ENCODE measurements at regions not wholly inside any gene's neighbourhood (a gene's known extent, or its start where the extent isn't known, plus 50 kb on each side); places are given as distances from the start of the nearest gene placed in this dataset.

DNA sequence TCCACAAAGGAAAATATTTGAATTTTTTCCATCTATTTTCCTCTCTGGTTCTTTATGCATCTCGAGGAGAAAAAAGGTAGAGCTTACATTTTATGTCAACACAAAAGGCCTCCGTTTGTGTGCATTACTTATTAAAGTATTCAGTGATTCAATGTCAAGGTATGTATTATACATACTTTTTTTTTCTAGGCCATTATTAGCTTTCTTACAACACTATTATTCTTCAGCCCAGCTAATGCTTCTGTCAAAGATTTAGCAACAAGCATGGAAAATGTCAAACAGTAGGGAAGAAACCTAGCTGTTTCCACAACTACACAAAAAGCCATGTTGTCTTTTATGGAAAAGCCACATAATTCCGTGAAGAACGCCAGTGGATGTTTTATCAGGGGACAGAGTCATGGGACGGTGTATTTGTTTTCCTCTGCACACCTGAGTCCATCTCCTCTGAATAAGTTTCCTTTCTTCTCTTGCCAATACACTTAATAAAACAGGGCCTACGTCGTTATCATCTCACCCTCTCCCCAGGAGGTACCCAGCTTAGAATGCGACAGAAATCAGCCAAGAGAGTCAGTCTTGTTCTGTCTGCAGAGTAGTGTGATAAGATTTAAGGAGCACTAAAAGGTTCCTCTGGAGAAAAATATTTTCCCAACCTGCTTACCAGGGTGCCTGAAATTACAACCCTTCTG, 209.7 kb upstream of the AUTS2 start:
- TF ChIP-seq, protein P1, sequence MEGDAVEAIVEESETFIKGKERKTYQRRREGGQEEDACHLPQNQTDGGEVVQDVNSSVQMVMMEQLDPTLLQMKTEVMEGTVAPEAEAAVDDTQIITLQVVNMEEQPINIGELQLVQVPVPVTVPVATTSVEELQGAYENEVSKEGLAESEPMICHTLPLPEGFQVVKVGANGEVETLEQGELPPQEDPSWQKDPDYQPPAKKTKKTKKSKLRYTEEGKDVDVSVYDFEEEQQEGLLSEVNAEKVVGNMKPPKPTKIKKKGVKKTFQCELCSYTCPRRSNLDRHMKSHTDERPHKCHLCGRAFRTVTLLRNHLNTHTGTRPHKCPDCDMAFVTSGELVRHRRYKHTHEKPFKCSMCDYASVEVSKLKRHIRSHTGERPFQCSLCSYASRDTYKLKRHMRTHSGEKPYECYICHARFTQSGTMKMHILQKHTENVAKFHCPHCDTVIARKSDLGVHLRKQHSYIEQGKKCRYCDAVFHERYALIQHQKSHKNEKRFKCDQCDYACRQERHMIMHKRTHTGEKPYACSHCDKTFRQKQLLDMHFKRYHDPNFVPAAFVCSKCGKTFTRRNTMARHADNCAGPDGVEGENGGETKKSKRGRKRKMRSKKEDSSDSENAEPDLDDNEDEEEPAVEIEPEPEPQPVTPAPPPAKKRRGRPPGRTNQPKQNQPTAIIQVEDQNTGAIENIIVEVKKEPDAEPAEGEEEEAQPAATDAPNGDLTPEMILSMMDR (IDR thresholded peaks at IDR 0.05), result no peak
- no peak for TF ChIP-seq POLR2AphosphoS5 (IDR thresholded peaks at IDR 0.05)
- TF ChIP-seq POLR2A (IDR thresholded peaks at IDR 0.05), result no peak
